ENCODE measurements at regions not wholly inside any gene's neighbourhood (a gene's known extent, or its start where the extent isn't known, plus 50 kb on each side); places are given as distances from the start of the nearest gene placed in this dataset.
A peak's percentile ranks its signal among the peaks of the same experiment; 100 is the strongest.
"Not testable (repeated sequence)": the region's sequence is repeated elsewhere in the genome, so short reads cannot be mapped to it uniquely, and the experiment has no call there.

GRCh38 chr17:43345515-43345914, 53.3 kb upstream of the ARL4D start:
- DNase-seq (ENCODE audit: low spot score), result not testable (repeated sequence)

DNA sequence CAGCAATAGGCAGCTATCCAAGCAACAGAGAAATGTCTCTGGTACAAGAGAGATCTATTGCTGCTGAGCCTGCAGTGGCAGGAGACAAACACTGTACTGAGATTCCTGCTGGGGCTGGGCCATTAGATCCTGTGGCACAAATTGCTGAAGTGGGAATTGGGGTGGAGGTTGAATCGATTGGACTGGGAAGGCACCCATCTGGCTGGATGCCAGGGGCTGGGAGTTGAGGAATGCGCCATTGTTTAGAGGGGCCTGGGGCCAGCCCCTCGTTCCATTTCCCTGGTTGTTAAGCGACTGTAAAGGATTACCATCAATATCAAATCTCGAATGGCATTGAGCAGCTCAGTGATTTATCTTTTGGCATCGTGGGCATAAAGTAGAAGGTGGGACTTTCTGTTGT, 54.1 kb upstream of the ARL4D start:
- DNase-seq (ENCODE audit: low spot score), result no peak

DNA sequence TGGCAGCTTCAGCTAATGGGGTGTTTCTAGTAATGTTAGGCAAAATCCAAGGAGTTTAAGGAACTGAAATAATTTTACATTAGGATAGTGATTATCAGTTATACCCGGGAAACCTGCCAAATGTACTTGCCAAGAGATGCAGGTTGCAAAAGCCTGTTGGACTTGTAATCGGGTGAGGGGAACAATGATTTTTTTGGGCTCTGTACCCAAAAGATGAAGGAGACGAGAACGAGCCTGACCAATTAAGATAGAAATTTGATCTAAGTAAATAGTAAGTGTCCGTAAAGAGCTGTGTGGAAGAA, 56.3 kb upstream of the ARL4D start:
- DNase-seq (ENCODE audit: low spot score), result no peak

DNA sequence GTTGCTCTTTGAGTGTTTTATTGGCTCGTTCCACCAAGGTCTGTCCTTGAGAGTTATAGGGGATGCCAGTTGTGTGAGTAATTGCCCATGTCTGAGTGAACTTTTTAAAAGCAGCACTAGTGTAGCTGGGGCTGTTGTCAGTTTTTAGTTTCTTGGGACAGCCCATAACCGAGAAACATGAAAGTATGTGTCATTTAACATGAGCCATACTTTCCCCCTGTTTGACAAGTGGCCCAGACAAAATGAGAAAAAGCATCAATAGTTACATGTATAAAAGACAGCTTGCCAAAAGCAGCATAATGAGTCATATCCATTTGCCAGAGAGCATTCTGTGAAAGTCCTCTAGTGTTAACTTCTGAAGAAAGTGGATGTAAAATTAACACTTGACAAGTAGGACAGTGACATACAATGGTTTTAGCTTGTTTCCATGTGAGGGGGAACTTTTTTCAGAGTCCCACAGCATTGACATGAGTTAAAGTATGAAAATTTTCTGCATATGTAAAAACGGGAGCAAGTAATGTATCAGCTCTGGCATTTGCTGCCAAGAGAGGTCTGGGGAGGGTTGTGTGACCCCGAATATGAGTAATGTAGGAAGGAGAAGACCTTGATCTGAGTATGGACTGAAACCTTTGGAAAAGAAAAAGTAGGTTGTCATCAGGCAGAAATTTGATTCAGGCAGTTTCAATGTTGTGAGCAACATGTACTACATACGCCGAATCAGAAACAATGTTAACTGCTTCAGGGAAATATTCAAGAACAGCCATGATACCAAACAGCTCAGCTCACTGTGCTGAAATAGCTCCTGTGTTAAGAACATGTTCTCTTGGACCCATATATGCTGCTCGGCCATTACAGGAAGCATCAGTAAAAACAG, 56.8 kb upstream of the ARL4D start:
- DNase-seq (ENCODE audit: low spot score), result no peak

DNA sequence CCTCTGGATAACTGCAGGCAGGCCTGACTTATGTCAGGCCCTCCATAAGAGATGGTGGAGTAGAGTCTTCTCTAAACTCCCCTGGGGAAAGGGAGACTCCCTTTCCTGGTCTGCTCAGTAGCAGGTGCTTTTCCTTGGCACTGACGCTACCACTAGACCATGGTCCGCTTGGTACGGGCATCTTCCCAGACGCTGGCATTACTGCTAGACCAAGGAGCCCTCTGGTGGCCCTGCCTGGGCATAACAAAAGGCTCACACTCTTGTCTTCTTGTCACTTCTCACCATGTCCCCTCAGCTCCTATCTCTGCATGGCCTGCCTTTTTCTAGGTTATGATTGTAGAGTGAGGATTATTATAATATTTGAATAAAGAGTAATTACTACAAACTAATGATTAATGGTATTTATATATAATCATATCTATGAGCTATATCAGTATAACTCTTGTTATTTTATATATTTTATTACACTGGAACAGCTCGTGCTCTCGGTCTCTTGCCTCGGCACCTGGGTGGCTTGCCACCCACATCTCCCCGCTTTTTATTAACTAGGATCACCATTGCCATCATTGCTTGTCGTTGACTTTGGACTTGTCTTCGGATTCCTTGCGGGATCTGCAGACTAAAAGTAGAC, 59.8 kb upstream of the ARL4D start:
- DNase-seq (ENCODE audit: low spot score), result peak; percentile 64

DNA sequence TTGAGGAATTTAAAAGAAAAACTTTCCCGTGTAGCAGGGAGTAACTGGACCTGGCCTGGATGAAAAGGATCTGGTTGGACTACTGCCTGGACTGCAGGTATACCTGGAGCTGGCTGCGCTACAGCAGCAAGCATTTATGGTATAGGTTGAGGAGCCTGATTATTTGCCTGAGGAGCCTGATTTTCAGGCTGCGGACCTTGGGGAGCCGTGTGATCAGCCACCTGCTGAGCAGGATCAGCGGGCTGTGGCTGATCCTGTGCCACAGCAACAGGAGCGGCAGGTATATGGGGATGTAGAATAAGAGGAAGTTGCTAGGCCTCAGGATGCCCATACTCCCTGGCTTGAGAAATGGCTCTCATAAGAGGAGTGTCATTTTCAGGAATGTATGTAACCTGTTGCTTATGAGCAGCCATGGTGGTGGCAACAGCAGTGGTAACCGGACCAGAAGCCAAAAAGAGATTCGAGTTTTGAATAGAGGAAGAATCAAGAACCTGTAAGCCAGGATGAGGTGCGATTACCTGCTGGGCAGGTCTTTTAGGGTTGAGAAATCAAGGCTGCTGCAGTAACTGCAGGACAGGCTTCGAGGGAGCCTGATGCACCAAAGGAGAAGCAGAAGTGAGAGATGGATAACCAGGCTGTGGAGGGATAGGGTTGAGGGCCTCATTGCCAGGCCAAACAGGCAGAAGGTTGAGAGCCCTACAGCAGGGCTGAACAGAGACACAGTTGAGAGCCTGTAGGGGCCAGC, 60.9 kb upstream of the ARL4D start:
- no peak for DNase-seq (ENCODE audit: low spot score)

DNA sequence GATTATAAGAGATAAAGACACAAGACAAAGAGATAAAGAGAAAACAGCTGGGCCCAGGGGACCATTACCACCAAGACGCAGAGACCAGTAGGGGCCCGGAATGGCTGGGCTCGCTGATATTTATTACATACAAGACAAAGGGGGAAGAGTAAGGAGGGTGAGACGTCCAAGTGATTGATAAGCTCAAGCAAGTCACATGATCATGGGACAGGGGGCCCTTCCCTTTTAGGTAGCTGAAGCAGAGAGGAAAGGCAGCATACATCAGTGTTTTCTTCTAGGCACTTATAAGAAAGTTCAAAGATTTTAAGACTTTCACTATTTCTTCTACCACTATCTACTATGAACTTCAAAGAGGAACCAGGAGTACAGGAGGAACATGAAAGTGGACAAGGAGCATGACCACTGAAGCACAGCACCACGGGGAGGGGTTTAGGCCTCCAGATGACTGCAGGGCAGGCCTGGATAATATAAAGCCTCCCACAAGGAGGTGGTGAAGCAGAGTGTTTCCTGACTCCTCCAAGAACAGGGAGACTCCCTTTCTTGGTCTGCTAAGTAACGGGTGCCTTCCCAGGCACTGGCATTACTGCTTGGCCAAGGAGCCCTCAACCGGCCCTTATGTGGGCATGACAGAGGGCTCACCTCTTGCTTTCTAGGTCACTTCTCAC, 63.9 kb upstream of the ARL4D start:
- DNase-seq (ENCODE audit: low spot score), result no peak

GRCh38 chr17:43333433-43333943, 65.3 kb upstream of the ARL4D start:
- no peak for DNase-seq (ENCODE audit: low spot score)

- DNase-seq (ENCODE audit: low spot score), result no peak
Observed at GRCh38 chr17:43332230-43332629, 66.6 kb upstream of the ARL4D start.

DNA sequence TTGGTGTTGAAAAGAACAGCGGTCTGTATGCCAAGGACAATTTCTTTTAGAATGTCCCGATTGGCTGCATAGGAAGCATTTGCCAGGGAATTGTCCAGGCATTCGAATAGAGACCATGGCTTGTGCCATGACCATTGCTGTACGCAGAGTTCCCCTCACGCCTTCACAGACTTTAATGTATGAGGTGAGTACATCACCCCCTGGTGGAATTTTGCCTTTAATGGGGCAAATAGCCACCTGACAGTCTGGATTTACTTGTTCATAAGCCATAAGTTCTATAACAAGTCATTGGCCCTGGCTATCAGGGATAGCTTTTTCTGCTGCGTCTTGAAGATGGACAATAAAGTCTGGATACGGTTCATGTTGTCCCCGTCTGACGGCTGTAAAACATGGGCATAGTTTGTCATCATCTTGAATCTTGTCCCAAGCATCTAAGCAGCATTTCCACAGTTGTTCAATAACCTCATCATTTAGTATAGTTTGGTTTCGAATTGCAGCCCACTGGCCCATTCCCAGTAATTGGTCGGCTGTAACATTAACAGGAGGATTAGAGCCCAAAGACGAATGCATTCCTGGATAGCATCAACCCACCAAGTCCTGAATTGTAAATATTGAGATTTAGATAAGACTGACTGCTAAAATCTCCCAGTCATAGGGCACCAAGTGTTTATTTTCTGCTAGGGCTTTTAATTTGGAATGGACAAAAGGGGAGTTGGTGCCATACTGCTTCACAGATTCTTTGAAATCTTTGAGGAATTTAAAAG, 67.7 kb upstream of the ARL4D start:
- DNase-seq (ENCODE audit: low spot score), result no peak

DNA sequence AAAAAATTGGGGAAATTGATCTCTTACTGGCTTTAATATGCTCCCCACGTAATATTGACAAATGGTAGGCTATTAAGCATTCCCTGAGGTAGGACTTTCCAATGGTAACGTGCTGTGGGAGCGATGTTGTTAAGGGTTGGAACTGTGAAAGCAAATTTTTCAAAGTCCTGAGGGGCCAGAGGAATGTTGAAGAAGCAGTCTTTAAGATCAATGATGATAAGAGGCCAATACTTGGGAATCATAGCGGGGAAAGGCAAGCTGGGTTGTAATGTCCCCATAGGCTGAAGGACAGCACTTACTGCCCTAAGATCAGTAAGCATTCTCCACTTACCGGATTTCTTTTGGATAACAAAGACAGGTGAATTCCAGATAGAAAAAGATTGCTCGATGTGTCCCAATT, 69.6 kb upstream of the ARL4D start:
- no peak for DNase-seq (ENCODE audit: low spot score)

DNA sequence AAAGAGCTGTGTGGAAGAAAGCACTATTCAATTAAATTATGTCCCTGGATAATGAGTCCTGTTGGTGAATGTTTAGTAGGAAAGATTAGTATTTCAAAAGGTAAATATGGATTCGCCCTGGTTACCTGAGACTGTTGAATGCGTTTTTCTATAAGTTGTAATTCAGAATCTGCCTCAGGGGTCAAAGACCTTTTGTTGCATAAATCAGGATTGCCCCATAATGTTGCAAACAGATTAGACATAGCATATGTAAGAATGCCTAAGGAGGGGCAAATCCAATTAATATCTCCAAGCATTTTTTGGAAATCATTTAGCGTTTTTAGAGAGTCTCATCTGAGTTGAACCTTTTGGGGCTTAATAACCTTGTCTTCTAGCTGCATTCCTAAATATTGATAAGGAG, 70.1 kb upstream of the ARL4D start:
- DNase-seq (ENCODE audit: low spot score), result no peak

GRCh38 chr17:43327834-43328420, 70.9 kb upstream of the ARL4D start:
- DNase-seq (ENCODE audit: low spot score), result no peak

GRCh38 chr17:43327421-43327820, 71.4 kb upstream of the ARL4D start:
- DNase-seq (ENCODE audit: low spot score), result no peak

GRCh38 chr17:43326490-43327275, 72.1 kb upstream of the ARL4D start:
- no peak for DNase-seq (ENCODE audit: low spot score)

DNA sequence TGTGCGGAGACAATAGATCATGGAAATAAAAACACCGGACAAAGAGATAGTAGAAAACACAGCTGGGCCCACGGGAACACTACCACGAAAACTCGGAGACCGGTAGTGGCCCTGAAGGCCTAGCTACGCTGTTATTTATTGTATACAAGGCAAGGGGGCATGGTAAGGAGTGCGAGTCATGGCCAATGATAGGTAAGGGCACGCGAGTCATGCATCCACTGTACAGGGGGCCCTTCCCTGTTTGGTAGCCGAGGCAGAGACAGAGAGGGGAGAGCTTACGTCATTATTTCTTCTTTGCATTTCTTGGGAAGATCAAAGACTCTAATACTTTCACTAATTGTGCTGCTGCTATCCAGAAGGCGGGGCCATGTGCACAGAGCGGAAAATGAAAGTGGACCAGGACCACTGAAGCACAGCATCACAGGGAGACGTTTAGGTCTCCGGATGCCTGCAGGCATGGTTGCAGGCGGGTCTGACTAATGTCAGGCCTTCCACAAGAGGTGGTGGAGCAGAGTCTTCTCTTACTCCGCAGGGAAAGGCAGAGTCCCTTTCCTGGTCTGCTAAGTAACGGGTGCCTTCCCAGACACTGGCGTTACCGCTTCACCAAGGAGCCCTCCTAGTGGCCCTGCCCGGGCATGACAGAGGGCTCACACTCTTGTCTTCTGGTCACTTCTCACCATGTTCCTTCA, 74.4 kb upstream of the ARL4D start:
- no peak for DNase-seq (ENCODE audit: low spot score)

- no peak for DNase-seq (ENCODE audit: low spot score)
Observed at GRCh38 chr17:43319293-43320124, 79.3 kb upstream of the ARL4D start.

GRCh38 chr17:43316522-43317142, 82.2 kb upstream of the ARL4D start:
- no peak for DNase-seq (ENCODE audit: low spot score)

Data from hematopoietic multipotent progenitor cell treated with erythropoietin and hydrocortisone succinate and interleukin-3 and kit ligand, for 15 days (in vitro differentiated cells).